AG10803 (cell line): ENCODE measurements at regions not wholly inside any gene's neighbourhood (a gene's known extent, or its start where the extent isn't known, plus 50 kb on each side); places are given as distances from the start of the nearest gene placed in this dataset.

ENCODE experiments used
- DNase-seq: peaks from one replicate; pipeline ENCODE4 v3.0.0; 2010; ENCODE audit warnings: low read depth
- H3K4me3 ChIP-seq: 2 replicates; pipeline ENCODE4 v1.5.1; 2011; ENCODE audit warnings: mild to moderate bottlenecking, low read length, control low read depth
- CTCF ChIP-seq: conservative IDR thresholded peaks from 2 replicates; pipeline ENCODE4 v1.5.1; 2011; ENCODE audit warnings: mild to moderate bottlenecking, low read length, control low read depth, inconsistent platforms

GRCh38 chr7:88462799-88463198 is 156.1 kb upstream of the STEAP4 start:
- no peak overlapping the region for H3K4me3 ChIP-seq
- TF ChIP-seq CTCF: no peak
- no peak for DNase-seq

- no peak for DNase-seq
- TF ChIP-seq CTCF: no peak
- H3K4me3 ChIP-seq: no peak overlapping the region
Observed at GRCh38 chr7:88460650-88461049, 154.0 kb upstream of the STEAP4 start.

GRCh38 chr7:88458946-88459345 is 152.3 kb upstream of the STEAP4 start:
- H3K4me3 ChIP-seq: no peak overlapping the region
- DNase-seq: no peak
- no peak for TF ChIP-seq CTCF

GRCh38 chr7:88458279-88458678 is 151.6 kb upstream of the STEAP4 start:
- no peak for TF ChIP-seq CTCF
- H3K4me3 ChIP-seq: no peak overlapping the region
- no peak for DNase-seq

GRCh38 chr7:88457320-88457719 is 150.6 kb upstream of the STEAP4 start:
- no peak overlapping the region for H3K4me3 ChIP-seq
- no peak for TF ChIP-seq CTCF
- no peak for DNase-seq

GRCh38 chr7:88456490-88456889 is 149.8 kb upstream of the STEAP4 start:
- H3K4me3 ChIP-seq: no peak overlapping the region
- no peak for TF ChIP-seq CTCF
- no peak for DNase-seq

GRCh38 chr7:88455696-88456095 is 149.0 kb upstream of the STEAP4 start:
- no peak for DNase-seq
- no peak for TF ChIP-seq CTCF
- H3K4me3 ChIP-seq: no peak overlapping the region
